GM06990 (cell line): ENCODE measurements at regions not wholly inside any gene's neighbourhood (a gene's known extent, or its start where the extent isn't known, plus 50 kb on each side); places are given as distances from the start of the nearest gene placed in this dataset.

ENCODE experiments used
- DNase-seq: peaks from one replicate; pipeline ENCODE4 v3.0.0-alpha.2; 2011; ENCODE audit not compliant: insufficient read length; ENCODE audit errors: extremely low read depth
- H3K27me3 ChIP-seq: replicated peaks from 2 replicates; pipeline ENCODE4 v1.6.0; 2011; ENCODE audit warnings: low read length; ENCODE audit not compliant: control insufficient read depth, insufficient read depth
- H3K36me3 ChIP-seq: 2 replicates; pipeline ENCODE4 v1.5.1; 2011; ENCODE audit warnings: low read length; ENCODE audit not compliant: control insufficient read depth, insufficient read depth
- H3K4me3 ChIP-seq: replicated peaks from 2 replicates; pipeline ENCODE4 v1.5.1; 2011; ENCODE audit warnings: low read depth, mild to moderate bottlenecking, control low read depth, low read length
- TF ChIP-seq, protein P1 (sequence below): IDR thresholded peaks from 2 replicates; pipeline ENCODE4 v1.5.1; 2011; ENCODE audit warnings: low read length, control low read depth, mild to moderate bottlenecking, inconsistent platforms; ENCODE audit not compliant: insufficient read depth, poor library complexity, severe bottlenecking

DNA sequence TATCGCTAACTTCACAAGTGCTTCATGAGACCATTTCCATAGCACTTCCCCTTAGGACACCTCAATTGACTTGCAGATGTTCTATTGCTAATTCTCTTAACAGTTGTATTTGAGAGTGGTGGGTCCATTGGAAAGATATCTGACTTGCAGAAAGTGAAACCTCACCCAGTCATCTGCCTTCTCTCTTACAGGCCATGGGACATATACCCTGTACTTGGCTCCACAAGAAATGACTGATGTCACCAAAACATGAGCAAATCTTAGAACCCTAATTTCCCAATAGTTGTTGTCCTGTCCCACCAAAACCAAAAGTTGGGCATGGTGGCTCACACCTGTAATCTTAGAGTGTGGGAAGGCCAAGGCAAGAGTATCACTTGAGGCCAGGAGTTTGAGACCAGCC is 101.9 kb upstream of the MAML3 start:
- no peaks in the 10 kb centered on the region for H3K36me3 ChIP-seq
- TF ChIP-seq, protein P1, sequence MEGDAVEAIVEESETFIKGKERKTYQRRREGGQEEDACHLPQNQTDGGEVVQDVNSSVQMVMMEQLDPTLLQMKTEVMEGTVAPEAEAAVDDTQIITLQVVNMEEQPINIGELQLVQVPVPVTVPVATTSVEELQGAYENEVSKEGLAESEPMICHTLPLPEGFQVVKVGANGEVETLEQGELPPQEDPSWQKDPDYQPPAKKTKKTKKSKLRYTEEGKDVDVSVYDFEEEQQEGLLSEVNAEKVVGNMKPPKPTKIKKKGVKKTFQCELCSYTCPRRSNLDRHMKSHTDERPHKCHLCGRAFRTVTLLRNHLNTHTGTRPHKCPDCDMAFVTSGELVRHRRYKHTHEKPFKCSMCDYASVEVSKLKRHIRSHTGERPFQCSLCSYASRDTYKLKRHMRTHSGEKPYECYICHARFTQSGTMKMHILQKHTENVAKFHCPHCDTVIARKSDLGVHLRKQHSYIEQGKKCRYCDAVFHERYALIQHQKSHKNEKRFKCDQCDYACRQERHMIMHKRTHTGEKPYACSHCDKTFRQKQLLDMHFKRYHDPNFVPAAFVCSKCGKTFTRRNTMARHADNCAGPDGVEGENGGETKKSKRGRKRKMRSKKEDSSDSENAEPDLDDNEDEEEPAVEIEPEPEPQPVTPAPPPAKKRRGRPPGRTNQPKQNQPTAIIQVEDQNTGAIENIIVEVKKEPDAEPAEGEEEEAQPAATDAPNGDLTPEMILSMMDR: no peak
- no peak overlapping the region for H3K4me3 ChIP-seq
- peaks cover 1% of the 10 kb centered on the region; the same call in 1 of the 2 replicates for H3K27me3 ChIP-seq
- no peak for DNase-seq

DNA sequence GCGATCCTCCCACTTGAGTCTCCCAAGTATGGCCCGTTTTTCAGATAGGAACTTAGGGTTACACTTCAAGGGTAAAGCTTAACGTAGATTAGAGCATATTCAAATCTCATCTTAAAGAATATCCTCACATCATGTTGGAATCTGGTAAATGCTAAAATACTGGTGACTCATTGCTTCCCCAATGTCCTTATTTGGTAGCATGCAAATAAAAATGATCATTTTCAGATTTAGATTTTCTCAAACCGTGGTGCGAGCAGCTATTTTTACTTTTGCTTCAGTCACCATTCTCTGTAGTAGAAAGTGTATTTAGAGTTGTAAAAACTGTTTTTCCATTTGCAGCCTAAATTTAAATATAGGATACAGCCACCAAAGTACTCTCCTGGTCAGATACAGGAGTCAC is 101.5 kb upstream of the MAML3 start:
- TF ChIP-seq, protein P1: no peak
- no peaks in the 10 kb centered on the region for H3K36me3 ChIP-seq
- no peak for DNase-seq
- no peak overlapping the region for H3K4me3 ChIP-seq
- H3K27me3 ChIP-seq: peaks cover 1% of the 10 kb centered on the region; the same call in 1 of the 2 replicates

DNA sequence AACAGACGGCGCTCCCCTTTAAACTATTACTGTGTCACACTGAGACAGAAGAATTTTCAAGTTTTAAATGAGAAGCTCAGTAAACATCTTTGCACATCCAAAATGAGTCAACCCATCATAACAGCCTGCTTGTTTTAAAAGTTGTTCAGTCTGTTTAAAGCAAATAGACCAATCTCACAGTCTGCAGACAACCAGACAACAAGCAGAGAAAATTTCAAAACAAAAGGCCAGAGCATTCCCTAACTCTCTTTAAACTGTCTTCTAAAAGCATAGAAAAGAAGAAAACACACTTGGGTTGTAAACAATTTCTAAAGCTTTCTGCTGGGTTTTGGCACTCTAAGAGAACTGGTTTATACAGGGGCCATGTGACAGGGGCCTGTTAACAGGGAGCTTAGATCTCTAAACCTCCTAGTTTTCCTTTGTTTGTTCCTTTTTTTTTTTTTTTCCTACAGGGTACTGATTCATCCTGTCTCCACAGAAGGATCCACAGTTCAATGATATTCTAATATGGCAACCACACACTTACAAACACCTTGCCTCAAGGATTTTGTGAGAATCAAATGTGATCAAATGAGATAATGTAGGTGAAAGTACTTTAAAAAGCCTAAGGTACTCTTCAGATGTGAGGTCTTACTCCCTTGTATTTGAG is 100.8 kb upstream of the MAML3 start:
- Histone ChIP-seq H3K4me3 (no peak overlapping the region), H3K36me3 (no peaks in the 10 kb centered on the region), H3K27me3 (peaks cover 3% of the 10 kb centered on the region)
- DNase-seq: no peak
- TF ChIP-seq, protein P1: no peak

DNA sequence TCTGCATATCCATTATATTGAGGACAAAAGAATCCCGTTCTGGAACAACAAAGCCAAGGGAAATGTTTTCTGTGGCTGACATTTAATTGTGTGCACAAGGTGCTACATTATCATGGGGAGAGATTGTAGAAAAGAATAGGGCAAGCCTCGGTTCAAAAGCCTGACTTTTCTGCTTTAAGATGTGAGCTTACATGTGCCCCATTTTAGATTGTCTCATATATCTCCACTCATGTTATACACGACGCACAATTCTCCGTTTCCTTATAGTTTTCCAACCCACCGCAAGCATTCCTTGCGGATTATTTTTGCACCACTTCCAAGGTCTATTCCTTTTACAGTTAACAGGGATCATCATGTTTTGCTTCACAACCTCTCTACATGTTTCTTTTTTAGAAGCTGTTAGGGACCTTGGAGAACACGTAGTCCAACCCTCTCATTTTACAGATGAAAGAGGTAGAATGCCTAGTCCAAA is 99.6 kb upstream of the MAML3 start:
- H3K36me3 ChIP-seq: no peaks in the 10 kb centered on the region
- peaks cover 3% of the 10 kb centered on the region for H3K27me3 ChIP-seq
- H3K4me3 ChIP-seq: no peak overlapping the region
- DNase-seq: no peak
- TF ChIP-seq, protein P1: no peak

DNA sequence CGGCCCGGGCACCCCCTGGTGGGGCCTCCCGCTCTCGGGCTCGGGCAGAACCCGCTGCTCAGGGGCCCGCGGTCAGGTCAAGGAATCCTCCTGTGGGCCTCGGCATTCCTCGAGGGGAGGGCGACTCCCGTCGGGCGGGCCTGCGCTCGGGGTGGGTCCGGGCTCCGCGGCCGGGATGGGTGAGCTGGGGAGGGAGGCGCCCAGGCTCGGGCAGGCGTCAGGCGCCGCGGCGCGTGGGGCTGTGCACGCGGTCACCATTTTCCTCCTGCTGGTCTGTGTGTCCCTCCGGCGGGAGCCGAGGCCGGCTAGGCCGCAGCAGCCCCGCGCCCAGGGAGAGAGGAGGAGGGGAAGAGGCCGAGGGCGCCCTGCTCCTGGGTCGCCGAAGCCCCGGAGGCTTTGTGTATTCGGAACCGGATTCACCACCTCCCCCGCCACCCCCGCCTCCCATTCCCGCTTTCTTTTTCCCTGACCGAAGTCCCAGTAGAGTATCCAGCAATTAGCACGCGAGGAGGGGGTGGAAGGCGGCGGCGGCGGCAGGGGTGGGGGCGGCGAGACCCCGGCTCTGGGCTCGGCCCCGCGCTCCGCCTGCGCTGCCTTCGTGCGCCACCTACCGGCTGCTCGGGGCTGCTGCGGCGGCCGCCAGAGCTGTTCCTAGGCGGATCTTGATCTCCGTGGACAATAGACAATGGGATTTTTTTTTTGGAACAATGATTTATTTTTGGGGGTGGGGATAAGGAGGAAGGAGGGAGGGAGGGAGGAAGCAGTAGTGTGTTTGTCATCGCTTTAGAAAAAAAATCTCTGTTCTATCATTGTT is 99.0 kb upstream of the MAML3 start:
- Histone ChIP-seq H3K4me3 (peak overlapping the region; percentile 51), H3K27me3 (peaks cover 3% of the 10 kb centered on the region), H3K36me3 (no peaks in the 10 kb centered on the region)
- peak; percentile 22 for DNase-seq
- TF ChIP-seq, protein P1: peak; percentile 85
